ENCODE measurements at regions not wholly inside any gene's neighbourhood (a gene's known extent, or its start where the extent isn't known, plus 50 kb on each side); places are given as distances from the start of the nearest gene placed in this dataset.

GRCh38 chr4:164701665-164702064, 52.3 kb upstream of the SMIM31 start:
- Mint-ChIP-seq H3K27me3 (ENCODE audit: low read depth) (no peaks in the 10 kb centered on the region), H3K27ac (no peak overlapping the region), H3K9me3 (no peaks in the 10 kb centered on the region; a peak in 1 of 5 replicates), H3K36me3 (ENCODE audit: insufficient read depth in 1 of 3, low read depth in 3 of 3) (0 out of 7 replicates have a peak, but pooled peaks cover 0 to 2% (median 0%) of the 10 kb centered on the region in 3 experiments), H3K4me1 (peaks cover 0 to 3% of the 10 kb centered on the region in 2 experiments; a peak in 2 of 4 replicates), H3K4me3 (no peak overlapping the region)
- no peak overlapping the region for H2BK20ac ChIP-seq (ENCODE audit: low read depth, low read length, poor library complexity, severe bottlenecking)
- TF ChIP-seq CTCF (conservative IDR thresholded peaks at IDR 0.05): no peak
- no CpG with 5 or more reads among the region's 4 CpGs for WGBS (ENCODE audit: extremely low coverage, insufficient read length, low lambda C conversion rate)
- H3K9ac ChIP-seq (ENCODE audit: extremely low read depth, insufficient read length, low read length): no peak overlapping the region
- no peaks in the 10 kb centered on the region for H3K79me1 ChIP-seq (ENCODE audit: insufficient read depth, low read depth, low read length, poor library complexity, severe bottlenecking)
- no peaks in the 10 kb centered on the region for H3K4me1 ChIP-seq (ENCODE audit: insufficient read depth, low read length)
- no peak overlapping the region for H3K4me2 ChIP-seq (ENCODE audit: insufficient read depth, insufficient read length, low read length)
- H3K4ac ChIP-seq (ENCODE audit: low read depth, low read length): no peak overlapping the region
- no peak overlapping the region for H4K8ac ChIP-seq (replicated peaks; ENCODE audit: insufficient read length, low read depth, low read length)
- H3K14ac ChIP-seq (ENCODE audit: insufficient read depth, low read length): no peak overlapping the region
- H3K79me2 ChIP-seq (ENCODE audit: insufficient read depth, low read length): no peaks in the 10 kb centered on the region
- H2AK5ac ChIP-seq (ENCODE audit: insufficient read length, low read length): no peak overlapping the region
- no peak overlapping the region for H3K23ac ChIP-seq (ENCODE audit: insufficient read length, low read depth, low read length)
- H2BK5ac ChIP-seq (ENCODE audit: insufficient read length, low read length): no peak overlapping the region
- H3K9me3 ChIP-seq (ENCODE audit: control insufficient read depth, low read depth, low read length): no peaks in the 10 kb centered on the region
- no peak overlapping the region for H3T11ph ChIP-seq (ENCODE audit: low read length)
- H2BK15ac ChIP-seq (ENCODE audit: low read depth, low read length): no peak overlapping the region
- H3K56ac ChIP-seq (ENCODE audit: insufficient read length, low read depth, low read length): no peak overlapping the region
- no peak overlapping the region for H2BK120ac ChIP-seq (ENCODE audit: low read depth, low read length, poor library complexity, severe bottlenecking)
- no peaks in the 10 kb centered on the region for H3K23me2 ChIP-seq (ENCODE audit: insufficient read length, low read depth, low read length, poor library complexity, severe bottlenecking)
- no peak overlapping the region for H4K5ac ChIP-seq (ENCODE audit: insufficient read length, low read depth, low read length)
- DNase-seq: no peak
- H3K18ac ChIP-seq (ENCODE audit: insufficient read length, low read depth, low read length): no peak overlapping the region
- H2BK12ac ChIP-seq (ENCODE audit: insufficient read length, low read depth, low read length): no peak overlapping the region
- no peak overlapping the region for H4K91ac ChIP-seq (ENCODE audit: insufficient read length, low read depth, low read length)
- H4K20me1 ChIP-seq (ENCODE audit: control insufficient read depth, insufficient read depth, insufficient read length): no peaks in the 10 kb centered on the region
- H3K27ac ChIP-seq (ENCODE audit: insufficient read length, low read depth, low read length): no peak overlapping the region
- no peak overlapping the region for H2AFZ ChIP-seq (ENCODE audit: low read length)
- H3K27me3 ChIP-seq (ENCODE audit: insufficient read depth, low read length): no peaks in the 10 kb centered on the region
